ENCODE measurements at regions not wholly inside any gene's neighbourhood (a gene's known extent, or its start where the extent isn't known, plus 50 kb on each side); places are given as distances from the start of the nearest gene placed in this dataset.

GRCh38 chr2:145138626-145139025 lies 618.7 kb upstream of the ZEB2 start:
- DNase-seq (ENCODE audit: low read depth), result no peak

GRCh38 chr2:145137901-145138300 lies 618.0 kb upstream of the ZEB2 start:
- DNase-seq (ENCODE audit: low read depth), result no peak

- no peak for DNase-seq (ENCODE audit: low read depth)
These were observed 617.3 kb upstream of the ZEB2 start for GRCh38 chr2:145137211-145137610.

GRCh38 chr2:145136702-145137101 lies 616.8 kb upstream of the ZEB2 start:
- no peak for DNase-seq (ENCODE audit: low read depth)

GRCh38 chr2:145126146-145126545 lies 606.2 kb upstream of the ZEB2 start:
- DNase-seq (ENCODE audit: low read depth), result no peak

GRCh38 chr2:145124085-145124484 lies 604.2 kb upstream of the ZEB2 start:
- no peak for DNase-seq (ENCODE audit: low read depth)

GRCh38 chr2:145123606-145124005 lies 603.7 kb upstream of the ZEB2 start:
- DNase-seq (ENCODE audit: low read depth), result no peak

GRCh38 chr2:145119225-145119624 lies 599.3 kb upstream of the ZEB2 start:
- DNase-seq (ENCODE audit: low read depth), result no peak

- no peak for DNase-seq (ENCODE audit: low read depth)
These were observed 597.2 kb upstream of the ZEB2 start for GRCh38 chr2:145116834-145117725.

- no peak for DNase-seq (ENCODE audit: low read depth)
These were observed 596.1 kb upstream of the ZEB2 start for GRCh38 chr2:145116056-145116455.

- DNase-seq (ENCODE audit: low read depth), result no peak
These were observed 594.8 kb upstream of the ZEB2 start for GRCh38 chr2:145114726-145115125.

- no peak for DNase-seq (ENCODE audit: low read depth)
These were observed 592.5 kb upstream of the ZEB2 start for GRCh38 chr2:145112467-145112866.

GRCh38 chr2:145110668-145111356 lies 590.9 kb upstream of the ZEB2 start:
- DNase-seq (ENCODE audit: low read depth), result no peak

GRCh38 chr2:145108959-145109710 lies 589.2 kb upstream of the ZEB2 start:
- no peak for DNase-seq (ENCODE audit: low read depth)

- no peak for DNase-seq (ENCODE audit: low read depth)
These were observed 588.5 kb upstream of the ZEB2 start for GRCh38 chr2:145108361-145108778.

- DNase-seq (ENCODE audit: low read depth), result no peak
These were observed 586.4 kb upstream of the ZEB2 start for GRCh38 chr2:145106293-145106692.

GRCh38 chr2:145102706-145103105 lies 582.8 kb upstream of the ZEB2 start:
- DNase-seq (ENCODE audit: low read depth), result no peak

- DNase-seq (ENCODE audit: low read depth), result no peak
These were observed 580.4 kb upstream of the ZEB2 start for GRCh38 chr2:145100301-145100700.

- peak; percentile 68 for DNase-seq (ENCODE audit: low read depth)
These were observed 576.7 kb upstream of the ZEB2 start for GRCh38 chr2:145096582-145096981.

GRCh38 chr2:145095641-145096435 lies 575.9 kb upstream of the ZEB2 start:
- DNase-seq (ENCODE audit: low read depth), result peak; percentile 55

- DNase-seq (ENCODE audit: low read depth), result no peak
These were observed 574.5 kb upstream of the ZEB2 start for GRCh38 chr2:145094370-145094769.

- DNase-seq (ENCODE audit: low read depth), result no peak
These were observed 572.0 kb upstream of the ZEB2 start for GRCh38 chr2:145091967-145092366.
